CD14-positive monocyte (primary cell): ENCODE measurements at regions not wholly inside any gene's neighbourhood (a gene's known extent, or its start where the extent isn't known, plus 50 kb on each side); places are given as distances from the start of the nearest gene placed in this dataset.

Experiments used
- DNase-seq, 3 donors: peaks; one replicate each; pipeline ENCODE4 v3.0.0-alpha.2; 2011 to 2022
- H2AFZ ChIP-seq: 2 replicates; pipeline ENCODE4 v1.6.0; 2012; ENCODE audit warnings: mild to moderate bottlenecking, low read depth, low read length, inconsistent platforms; ENCODE audit not compliant: insufficient read depth, poor library complexity, severe bottlenecking
- H3K27ac ChIP-seq, 2 donors: 1 replicate in 1 of 2; 2 replicates in 1 of 2; pipeline ENCODE4 v1.5.1; 2012 to 2013; ENCODE audit warnings: low read length in 2 of 2, control low read depth in 1 of 2, inconsistent platforms in 1 of 2, low read depth in 1 of 2, mild to moderate bottlenecking in 1 of 2
- H3K27me3 ChIP-seq, 2 donors: one replicate each; pipeline versions ENCODE4 v1.6.0 to v1.6.1; 2011 to 2013; ENCODE audit warnings: low read length in 2 of 2; ENCODE audit not compliant: control insufficient read depth in 2 of 2, insufficient read depth in 2 of 2
- H3K36me3 ChIP-seq, 2 donors: replicated peaks in 1 of 2; 1 replicate in 1 of 2; 2 replicates in 1 of 2; pipeline versions ENCODE4 v1.5.1 to v1.6.1; 2012 to 2013; ENCODE audit warnings: low read length in 2 of 2, control low read depth in 1 of 2, inconsistent platforms in 1 of 2, mild to moderate bottlenecking in 1 of 2; ENCODE audit not compliant: insufficient read depth in 2 of 2, control insufficient read depth in 1 of 2
- H3K4me1 ChIP-seq, 2 donors: 1 replicate in 1 of 2; 2 replicates in 1 of 2; pipeline versions ENCODE4 v1.5.1 to v1.6.1; 2012 to 2013; ENCODE audit warnings: low read length in 2 of 2, control low read depth in 1 of 2, inconsistent platforms in 1 of 2, mild to moderate bottlenecking in 1 of 2, moderate library complexity in 1 of 2; ENCODE audit not compliant: insufficient read depth in 2 of 2, control insufficient read depth in 1 of 2
- H3K4me2 ChIP-seq: replicated peaks from 2 replicates; pipeline ENCODE3; 2012; ENCODE audit warnings: low read length, moderate library complexity, mild to moderate bottlenecking; ENCODE audit not compliant: poor library complexity, severe bottlenecking; ENCODE audit errors: extremely low read depth
- H3K4me3 ChIP-seq, 3 experiments: fragments of 200-600 bp in 1 of 3; sonication (generic) in 1 of 3; replicated peaks in 1 of 3; 1 replicate in 2 of 3; 2 replicates in 1 of 3; pipeline ENCODE4 v1.5.1; 2011 to 2013; ENCODE audit warnings: low read length in 3 of 3, mild to moderate bottlenecking in 3 of 3, control low read depth in 2 of 3, low read depth in 2 of 3, inconsistent platforms in 1 of 3, moderate library complexity in 1 of 3
- H3K79me2 ChIP-seq: 2 replicates; pipeline ENCODE4 v1.6.0; 2012; ENCODE audit warnings: mild to moderate bottlenecking, control low read depth, inconsistent platforms, low read length, moderate library complexity; ENCODE audit not compliant: insufficient read depth
- H3K9ac ChIP-seq: 2 replicates; pipeline ENCODE4 v1.6.0; 2017; ENCODE audit warnings: low read length, mild to moderate bottlenecking; ENCODE audit not compliant: insufficient read depth, poor library complexity, severe bottlenecking
- H3K9me3 ChIP-seq, 2 donors: replicated peaks in 1 of 2; 1 replicate in 1 of 2; 2 replicates in 1 of 2; pipeline versions ENCODE4 v1.5.1 to v1.6.1; 2012 to 2013; ENCODE audit warnings: low read length in 2 of 2, control low read depth in 1 of 2; ENCODE audit not compliant: control insufficient read depth in 1 of 2, insufficient read depth in 1 of 2
- H4K20me1 ChIP-seq: 2 replicates; pipeline ENCODE4 v1.6.0; 2012; ENCODE audit warnings: mild to moderate bottlenecking, low read length, control low read depth, moderate library complexity; ENCODE audit not compliant: insufficient read depth
- H3K27ac Mint-ChIP-seq, 7 donors: one replicate each; pipeline ENCODE4 v1.8.0; 2020; ENCODE audit warnings: mild to moderate bottlenecking in 7 of 7, mixed read lengths in 7 of 7, moderate library complexity in 6 of 7, inconsistent platforms in 2 of 7
- H3K27me3 Mint-ChIP-seq, 3 donors: one replicate each; pipeline ENCODE4 v1.8.0; 2021 to 2022; ENCODE audit warnings: low read depth in 3 of 3, mild to moderate bottlenecking in 3 of 3, mixed read lengths in 3 of 3, moderate library complexity in 3 of 3, inconsistent platforms in 1 of 3
- H3K36me3 Mint-ChIP-seq, 2 donors: one replicate each; pipeline ENCODE4 v1.8.0; 2020; ENCODE audit warnings: mixed read lengths in 2 of 2, inconsistent platforms in 1 of 2, mild to moderate bottlenecking in 1 of 2
- H3K4me1 Mint-ChIP-seq: one replicate; pipeline ENCODE4 v1.8.0; 2020; ENCODE audit warnings: mild to moderate bottlenecking, mixed read lengths
- H3K4me3 Mint-ChIP-seq, 2 donors: one replicate each; pipeline ENCODE4 v1.8.0; 2020; ENCODE audit warnings: mild to moderate bottlenecking in 2 of 2, mixed read lengths in 2 of 2, moderate library complexity in 1 of 2
- H3K9me3 Mint-ChIP-seq, 7 donors: one replicate each; pipeline ENCODE4 v1.8.0; 2020 to 2022; ENCODE audit warnings: mixed read lengths in 7 of 7, mild to moderate bottlenecking in 6 of 7, moderate library complexity in 6 of 7, inconsistent platforms in 2 of 7
- CTCF ChIP-seq: fragments of 200-600 bp; IDR thresholded peaks from one replicate; pipeline ENCODE4 v1.8.0; 2022; ENCODE audit warnings: antibody characterized with exemption, mild to moderate bottlenecking
- WGBS: methylation state at CpG from one replicate; pipeline ENCODE4 v1.1.5; 2013; ENCODE audit warnings: missing lambda C conversion rate; ENCODE audit not compliant: insufficient coverage; 5-methylcytosine and 5-hydroxymethylcytosine counted together
- intact Hi-C, 2 donors: fragments of 100-400 bp; cut with micrococcal nuclease; formaldehyde crosslinking; loops; one replicate each; pipeline versions ENCODE4 v1.15.0 to v1.15.1; 2023

DNA sequence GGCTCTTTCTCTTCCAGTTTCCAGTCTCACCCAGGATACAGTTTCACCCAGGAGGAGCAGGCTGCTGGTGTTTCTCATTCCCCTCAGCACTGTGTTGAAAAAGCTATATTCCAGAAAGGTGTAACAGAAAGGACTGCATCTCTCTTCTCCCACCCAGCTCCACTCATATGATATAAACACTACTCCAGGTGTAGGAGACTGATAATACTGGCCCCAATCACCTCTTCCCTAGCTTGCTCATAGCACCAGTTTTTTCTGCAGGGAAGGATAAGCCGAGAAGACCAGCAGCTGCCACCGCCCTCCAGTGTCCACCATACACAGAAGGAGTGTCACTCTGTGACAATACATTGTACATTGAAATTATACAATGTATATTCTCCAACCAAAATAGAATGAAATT lies 105.5 kb upstream of the STK26 start:
- TF ChIP-seq CTCF = no peak
- no peak overlapping the region for H2AFZ ChIP-seq
- no peak overlapping the region for H3K27ac ChIP-seq
- H3K27me3 ChIP-seq = peaks cover 0 to 27% of the 10 kb centered on the region in 2 donors
- H3K79me2 ChIP-seq = no peaks in the 10 kb centered on the region
- H3K9me3 ChIP-seq = no peaks in the 10 kb centered on the region
- Mint-ChIP-seq H3K36me3 (no peaks in the 10 kb centered on the region), H3K27ac (no peak overlapping the region), H3K9me3 (peaks cover 0 to 14% (median 2%) of the 10 kb centered on the region in 7 donors), H3K4me1 (peaks cover 14% of the 10 kb centered on the region), H3K27me3 (peaks cover 0 to 25% (median 2%) of the 10 kb centered on the region in 3 donors), H3K4me3 (no peak overlapping the region)
- no peak for DNase-seq
- no CpG with 5 or more reads among the region's 2 CpGs for WGBS
- no peaks in the 10 kb centered on the region for H3K36me3 ChIP-seq
- no peak overlapping the region for H3K9ac ChIP-seq
- no peak overlapping the region for H3K4me2 ChIP-seq
- intact Hi-C loops = no loop called here
- H4K20me1 ChIP-seq = no peaks in the 10 kb centered on the region
- no peak overlapping the region for H3K4me3 ChIP-seq
- peaks cover 0 to 8% of the 10 kb centered on the region in 2 donors for H3K4me1 ChIP-seq

GRCh38 chrX:131918839-131919238 lies 104.3 kb upstream of the STK26 start:
- TF ChIP-seq CTCF = no peak
- no peaks in the 10 kb centered on the region for H3K79me2 ChIP-seq

More at GRCh38 chrX:131918839-131919238, 104.3 kb upstream of the STK26 start:
- no CpG with 5 or more reads among the region's 2 CpGs for WGBS
- H3K27ac Mint-ChIP-seq = no peak overlapping the region
- H3K9me3 Mint-ChIP-seq = peaks cover 0 to 12% (median 2%) of the 10 kb centered on the region in 7 donors
- peaks cover 14% of the 10 kb centered on the region for H3K4me1 Mint-ChIP-seq
- Histone ChIP-seq H3K4me3 (no peak overlapping the region), H3K4me1 (peaks cover 0 to 8% of the 10 kb centered on the region in 2 donors), H3K27ac (no peak overlapping the region), H4K20me1 (no peaks in the 10 kb centered on the region), H3K9me3 (no peaks in the 10 kb centered on the region), H2AFZ (no peak overlapping the region), H3K4me2 (no peak overlapping the region), H3K9ac (no peak overlapping the region), H3K36me3 (no peaks in the 10 kb centered on the region), H3K27me3 (peaks cover 0 to 27% of the 10 kb centered on the region in 2 donors)
- H3K4me3 Mint-ChIP-seq = no peak overlapping the region
- no peaks in the 10 kb centered on the region for H3K36me3 Mint-ChIP-seq
- peaks cover 0 to 31% (median 2%) of the 10 kb centered on the region in 3 donors for H3K27me3 Mint-ChIP-seq
- intact Hi-C loops = no loop called here
- no peak for DNase-seq
